ENCODE measurements at regions not wholly inside any gene's neighbourhood (a gene's known extent, or its start where the extent isn't known, plus 50 kb on each side); places are given as distances from the start of the nearest gene placed in this dataset.
"Not testable (repeated sequence)": the region's sequence is repeated elsewhere in the genome, so short reads cannot be mapped to it uniquely, and the experiment has no call there.

GRCh38 chr13:84812789-84813188 lies 930.5 kb upstream of the SLITRK1 start:
- no peak for TF ChIP-seq CTCF (conservative IDR thresholded peaks at IDR 0.05; ENCODE audit: low read depth, low read length)
- no peak for DNase-seq (ENCODE audit: low read depth)
- no peak overlapping the region for H3K4me3 ChIP-seq (ENCODE audit: low read length)

- no peak for DNase-seq (ENCODE audit: low read depth)
- H3K4me3 ChIP-seq (ENCODE audit: low read length), result no peak overlapping the region
- no peak for TF ChIP-seq CTCF (conservative IDR thresholded peaks at IDR 0.05; ENCODE audit: low read depth, low read length)
These were observed 929.8 kb upstream of the SLITRK1 start for GRCh38 chr13:84812078-84812477.

GRCh38 chr13:84810781-84811180 lies 928.5 kb upstream of the SLITRK1 start:
- DNase-seq (ENCODE audit: low read depth), result no peak
- TF ChIP-seq CTCF (conservative IDR thresholded peaks at IDR 0.05; ENCODE audit: low read depth, low read length), result no peak
- H3K4me3 ChIP-seq (ENCODE audit: low read length), result no peak overlapping the region

GRCh38 chr13:84802073-84802472 lies 919.8 kb upstream of the SLITRK1 start:
- no peak overlapping the region for H3K4me3 ChIP-seq (ENCODE audit: low read length)
- no peak for TF ChIP-seq CTCF (conservative IDR thresholded peaks at IDR 0.05; ENCODE audit: low read depth, low read length)
- DNase-seq (ENCODE audit: low read depth), result no peak

GRCh38 chr13:84784443-84785153 lies 902.3 kb upstream of the SLITRK1 start:
- DNase-seq (ENCODE audit: low read depth), result no peak
- H3K4me3 ChIP-seq (ENCODE audit: low read length), result no peak overlapping the region
- TF ChIP-seq CTCF (conservative IDR thresholded peaks at IDR 0.05; ENCODE audit: low read depth, low read length), result no peak

- no peak overlapping the region for H3K4me3 ChIP-seq (ENCODE audit: low read length)
- DNase-seq (ENCODE audit: low read depth), result no peak
- no peak for TF ChIP-seq CTCF (conservative IDR thresholded peaks at IDR 0.05; ENCODE audit: low read depth, low read length)
These were observed 895.0 kb upstream of the SLITRK1 start for GRCh38 chr13:84777316-84777715.

- no peak for TF ChIP-seq CTCF (conservative IDR thresholded peaks at IDR 0.05; ENCODE audit: low read depth, low read length)
- DNase-seq (ENCODE audit: low read depth), result no peak
- H3K4me3 ChIP-seq (ENCODE audit: low read length), result no peak overlapping the region
These were observed 894.3 kb upstream of the SLITRK1 start for GRCh38 chr13:84776593-84776992.

- not testable (repeated sequence) for H3K4me3 ChIP-seq (ENCODE audit: low read length); DNase-seq (ENCODE audit: low read depth)
These were observed 893.6 kb upstream of the SLITRK1 start for GRCh38 chr13:84775920-84776319.

All from retinal pigment epithelial cell (primary cell).